Occipital lobe (tissue), 1 donor: ENCODE measurements at regions not wholly inside any gene's neighbourhood (a gene's known extent, or its start where the extent isn't known, plus 50 kb on each side); places are given as distances from the start of the nearest gene placed in this dataset.
"Not testable (repeated sequence)": the region's sequence is repeated elsewhere in the genome, so short reads cannot be mapped to it uniquely, and the experiment has no call there.

Experiments
- DNase-seq: peaks from one replicate; lab custom pipeline; 2025; lab: John Stamatoyannopoulos, UW

GRCh38 chr13:65829241-65830008 lies 1400.7 kb downstream of the PCDH9 start:
- DNase-seq: no peak

DNA sequence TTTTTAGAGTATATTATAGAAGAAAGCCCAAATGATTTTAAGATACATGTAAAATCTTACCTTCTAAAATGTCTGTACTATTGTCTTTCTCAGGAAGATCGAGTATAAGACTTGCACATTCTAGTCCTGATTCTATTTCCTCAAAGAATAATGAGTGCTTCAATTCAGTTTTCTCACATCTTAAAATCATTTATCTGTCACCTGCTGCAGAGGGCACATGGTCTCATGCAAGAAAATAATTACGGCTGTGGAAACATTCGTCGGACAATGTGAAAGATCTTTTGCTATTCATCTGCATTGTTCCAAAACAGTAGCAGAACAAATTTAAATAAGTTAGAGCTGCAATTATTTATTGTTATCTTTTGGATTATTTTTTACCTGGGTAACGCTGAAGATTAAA lies 1403.5 kb downstream of the PCDH9 start:
- DNase-seq: no peak

- DNase-seq: no peak
Observed at GRCh38 chr13:65825039-65825438, 1405.1 kb downstream of the PCDH9 start.

DNA sequence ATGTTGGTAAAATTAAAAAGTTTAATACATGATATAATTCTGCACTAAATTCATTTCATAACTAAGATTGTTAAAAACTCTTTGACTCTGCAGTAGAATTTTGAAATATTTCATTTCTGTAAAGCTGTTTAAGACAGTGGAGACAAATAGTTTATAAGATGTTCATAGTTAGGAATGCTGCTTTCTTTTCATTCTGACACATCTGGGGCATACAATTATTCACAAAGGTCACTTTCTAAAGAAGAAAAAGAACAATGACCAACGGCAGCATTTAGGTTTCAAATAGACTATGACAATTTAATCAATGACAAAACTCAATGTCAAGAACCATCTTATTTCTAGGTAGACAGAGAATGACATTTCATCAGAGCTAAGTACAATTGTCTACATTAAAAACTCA lies 1422.1 kb downstream of the PCDH9 start:
- no peak for DNase-seq

GRCh38 chr13:65803530-65804392 lies 1426.4 kb downstream of the PCDH9 start:
- no peak for DNase-seq

- DNase-seq: no peak
Observed at GRCh38 chr13:65789815-65790214, 1440.3 kb downstream of the PCDH9 start.

- DNase-seq: no peak
Observed at GRCh38 chr13:65787082-65787481, 1443.1 kb downstream of the PCDH9 start.

DNA sequence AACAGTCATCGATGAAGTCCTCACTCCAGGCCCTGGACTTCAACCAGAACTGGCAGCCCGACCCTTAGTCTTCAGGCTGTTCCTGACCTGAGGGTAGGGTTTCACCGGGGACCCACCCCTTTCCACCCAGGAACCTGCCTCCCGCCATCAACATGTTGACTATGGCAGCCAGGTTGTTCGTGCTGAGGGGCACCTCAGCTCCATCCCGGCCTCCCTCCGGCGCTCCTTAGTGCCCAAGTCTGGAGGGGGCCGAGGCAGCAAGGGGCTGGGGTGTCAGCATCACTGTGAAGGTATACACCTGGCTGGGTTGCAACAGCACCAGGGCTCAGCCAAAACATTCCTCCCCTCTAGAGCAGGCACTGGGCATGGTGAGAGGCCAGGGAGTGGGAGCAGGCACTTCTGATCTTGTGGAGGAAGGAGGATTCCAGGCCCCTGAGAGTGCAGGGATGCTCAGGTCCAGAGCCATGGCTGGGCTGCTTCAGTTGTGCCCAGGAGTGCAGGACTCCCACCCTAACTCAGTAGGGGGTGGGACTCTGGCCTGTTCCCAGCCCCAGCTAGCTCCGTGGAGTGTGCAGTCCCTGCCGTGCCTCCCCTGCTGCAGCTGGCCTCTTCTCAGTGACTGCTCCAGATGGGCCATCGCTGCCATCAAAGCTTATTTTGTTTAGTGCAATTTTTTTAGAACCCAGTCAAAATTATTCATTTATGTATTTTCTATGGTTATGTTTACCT lies 1445.9 kb downstream of the PCDH9 start:
- DNase-seq: no peak

DNA sequence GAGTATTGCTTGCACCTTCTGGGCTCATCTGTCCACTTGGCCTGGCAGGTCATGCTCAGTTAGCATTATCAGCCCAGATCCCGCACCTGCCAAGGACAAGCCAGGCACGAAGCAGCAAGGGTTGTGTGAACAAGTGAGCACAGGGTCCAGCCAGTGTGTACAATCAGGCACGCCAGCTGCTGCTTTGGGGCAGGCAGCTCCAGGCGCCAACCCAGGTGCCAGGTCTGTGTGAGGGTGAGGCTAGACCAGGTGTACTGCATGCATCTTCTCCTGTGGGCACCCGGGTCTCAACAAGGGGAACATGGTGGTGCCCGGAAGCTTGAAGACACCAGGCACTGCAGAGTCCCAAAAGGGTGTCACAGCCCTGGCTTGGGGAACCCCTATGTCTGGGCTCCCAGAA lies 1446.8 kb downstream of the PCDH9 start:
- DNase-seq: no peak

DNA sequence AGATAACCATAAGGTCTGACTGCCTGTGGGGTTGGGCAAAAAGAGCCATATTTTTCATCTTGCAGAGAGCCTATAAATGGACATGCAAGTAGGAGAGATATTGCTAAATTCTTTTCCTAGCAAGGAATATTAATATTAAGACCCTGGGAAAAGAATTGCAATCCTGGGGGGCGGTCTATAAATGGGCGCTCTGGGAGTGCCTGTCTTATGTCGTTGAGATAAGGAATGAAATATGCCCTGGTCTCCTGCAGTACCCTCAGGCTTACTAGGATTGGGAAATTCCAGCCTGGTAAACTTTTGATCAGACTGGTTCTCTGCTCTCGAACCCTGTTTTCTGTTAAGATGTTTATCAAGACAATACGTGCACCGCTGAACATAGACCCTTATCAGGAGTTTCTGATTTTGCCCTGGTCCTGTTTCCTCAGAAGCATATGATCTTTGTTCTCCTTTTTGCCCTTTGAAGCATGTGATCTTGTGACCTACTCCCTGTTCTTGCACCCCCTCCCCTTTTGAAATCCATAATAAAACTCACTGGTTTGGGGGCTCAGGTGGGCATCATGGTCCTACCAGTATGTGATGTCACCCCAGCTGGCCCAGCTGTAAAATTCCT lies 1458.3 kb downstream of the PCDH9 start:
- DNase-seq: not testable (repeated sequence)

DNA sequence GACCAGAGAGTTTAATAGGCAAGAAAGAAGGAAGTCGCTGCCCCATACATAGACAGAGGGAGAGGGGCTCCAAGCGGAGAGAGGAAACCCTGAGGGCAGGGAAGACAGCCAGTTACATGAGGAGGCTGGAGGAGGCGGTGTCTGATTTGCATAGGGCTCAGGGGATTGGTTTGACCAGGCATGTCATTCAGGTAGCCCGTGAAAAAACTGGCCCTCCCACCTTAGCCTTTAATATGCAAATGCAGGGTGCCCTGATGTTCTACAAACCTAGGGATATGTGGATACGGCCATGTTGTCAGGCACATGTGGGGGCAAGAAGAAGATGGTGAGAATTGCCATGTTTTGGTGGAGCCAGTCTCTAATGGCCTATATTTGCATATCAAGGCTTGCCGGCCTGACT lies 1461.6 kb downstream of the PCDH9 start:
- DNase-seq: no peak

- DNase-seq: no peak
Observed at GRCh38 chr13:65763811-65764210, 1466.3 kb downstream of the PCDH9 start.

- DNase-seq: no peak
Observed at GRCh38 chr13:65762012-65762411, 1468.1 kb downstream of the PCDH9 start.

DNA sequence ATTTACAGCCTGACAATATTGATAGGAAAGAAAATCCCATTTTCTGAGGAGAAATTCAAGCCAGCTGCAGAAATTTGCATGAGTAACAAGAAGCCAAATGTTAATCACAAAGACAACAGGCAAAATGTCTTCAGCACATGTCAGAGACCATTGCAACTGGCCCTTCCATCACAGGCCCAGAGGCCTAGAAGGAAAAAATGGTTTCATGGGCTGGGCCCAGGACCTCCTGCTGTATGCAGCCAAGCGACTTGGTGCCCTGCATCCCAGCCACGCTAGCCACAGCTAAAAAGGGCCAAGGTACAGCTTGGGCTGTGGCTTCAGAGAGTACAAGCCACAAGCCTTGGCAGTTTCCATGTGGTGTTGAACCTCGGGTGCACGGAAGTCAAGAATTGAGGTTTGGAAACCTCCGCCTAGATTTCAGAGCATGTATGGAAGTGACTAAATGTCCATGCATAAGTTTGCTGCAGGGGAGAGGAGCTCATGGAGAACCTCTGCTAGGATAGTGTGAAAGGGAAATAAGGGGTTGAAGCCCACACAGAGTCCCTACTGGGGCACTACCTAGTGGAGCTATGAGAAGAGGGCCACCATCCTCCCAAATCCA lies 1474.0 kb downstream of the PCDH9 start:
- no peak for DNase-seq

DNA sequence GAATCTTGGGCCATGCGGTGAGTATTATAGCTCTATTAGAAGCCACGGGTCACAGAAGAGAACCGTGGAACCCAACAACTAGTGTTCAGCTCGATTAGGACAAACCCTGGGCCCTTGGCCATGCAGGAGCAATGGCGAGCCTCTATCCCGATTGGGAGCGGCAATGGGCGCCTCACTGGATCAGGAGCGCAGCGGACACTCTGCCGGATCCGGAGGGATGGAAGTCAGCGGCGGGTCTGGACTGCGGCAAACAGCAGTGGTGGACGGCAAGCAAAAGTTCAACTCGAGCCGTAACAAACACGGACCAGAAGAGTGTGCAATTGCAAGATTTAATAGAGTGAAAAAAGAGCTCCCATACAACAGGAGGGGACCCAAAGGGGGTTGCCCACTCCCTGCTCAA lies 1481.9 kb downstream of the PCDH9 start:
- no peak for DNase-seq

DNA sequence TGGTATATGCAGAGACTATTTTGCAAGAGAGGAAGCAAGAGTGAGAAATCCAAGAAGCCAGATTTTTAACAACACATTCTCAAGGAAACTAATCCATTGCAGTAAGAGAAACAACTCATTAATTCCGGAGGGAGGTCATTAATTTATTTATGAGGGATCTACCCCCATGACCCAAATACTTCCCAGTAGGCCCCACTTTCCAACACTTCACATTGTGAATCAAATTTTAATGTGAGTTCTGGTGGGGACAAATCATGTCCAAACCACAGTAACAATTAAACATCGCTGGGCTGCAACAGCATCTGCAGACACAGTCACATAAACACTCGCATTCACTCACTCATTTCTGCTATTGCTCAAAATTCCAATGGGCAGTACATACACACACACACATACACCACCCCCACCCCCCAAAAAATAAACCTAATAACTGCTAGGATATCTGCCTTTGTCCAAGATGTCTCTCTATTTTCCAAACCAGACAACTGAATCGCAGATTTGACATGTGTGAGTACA lies 1483.7 kb downstream of the PCDH9 start:
- DNase-seq: no peak

- no peak for DNase-seq
Observed at GRCh38 chr13:65744836-65745235, 1485.3 kb downstream of the PCDH9 start.

- DNase-seq: no peak
Observed at GRCh38 chr13:65733110-65733509, 1497.0 kb downstream of the PCDH9 start.

DNA sequence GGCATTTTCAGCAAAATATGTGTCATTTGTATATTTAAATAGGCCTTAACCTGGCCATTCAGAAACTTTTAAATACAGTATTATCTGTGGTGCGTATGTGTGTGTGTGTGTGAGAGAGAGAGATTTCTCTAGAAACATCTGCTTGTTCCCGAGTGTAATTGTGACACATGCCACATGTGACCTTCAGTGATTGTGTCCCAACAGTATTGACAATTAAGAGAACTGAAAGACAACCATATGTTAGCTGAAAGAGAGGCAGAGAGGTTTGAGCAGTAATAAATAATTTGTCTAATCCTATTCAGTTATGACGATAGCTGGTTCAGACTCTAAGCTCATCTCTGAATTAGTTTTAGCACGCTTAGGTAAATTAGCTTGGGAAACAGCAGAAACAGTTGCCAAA lies 1503.1 kb downstream of the PCDH9 start:
- no peak for DNase-seq

GRCh38 chr13:65725006-65725405 lies 1505.1 kb downstream of the PCDH9 start:
- no peak for DNase-seq

DNA sequence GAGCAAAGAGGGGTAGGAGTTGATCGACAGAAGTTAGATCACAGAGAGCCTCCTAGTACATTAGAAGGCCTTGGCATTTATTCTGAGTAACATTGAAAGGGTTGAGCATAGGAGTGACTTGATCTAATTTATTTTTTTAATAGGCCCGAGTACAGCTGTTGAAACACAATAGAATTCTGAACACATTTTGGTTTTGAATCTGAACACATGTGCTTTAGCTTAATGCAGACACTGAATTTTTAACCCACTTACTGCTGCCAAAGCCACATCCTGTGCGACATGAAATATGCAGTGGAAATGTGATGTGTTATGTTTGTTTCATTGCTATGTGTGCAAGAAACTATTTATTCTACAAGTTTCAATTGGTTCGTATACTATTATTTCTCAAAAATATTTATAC lies 1505.9 kb downstream of the PCDH9 start:
- DNase-seq: no peak
